Muscle layer of duodenum (tissue), 2 donors: ENCODE measurements at regions not wholly inside any gene's neighbourhood (a gene's known extent, or its start where the extent isn't known, plus 50 kb on each side); places are given as distances from the start of the nearest gene placed in this dataset.

Experiments used
- H3K27ac ChIP-seq: one replicate; pipeline ENCODE4 v1.7.0; 2013; ENCODE audit warnings: mild to moderate bottlenecking, low read length
- H3K27me3 ChIP-seq: one replicate; pipeline ENCODE4 v1.7.0; 2013; ENCODE audit warnings: low read depth, mild to moderate bottlenecking, control low read depth, low read length
- H3K36me3 ChIP-seq, 2 donors: one replicate each; pipeline ENCODE4 v1.7.0; 2013; ENCODE audit warnings: low read length in 2 of 2, control low read depth in 1 of 2, mild to moderate bottlenecking in 1 of 2; ENCODE audit not compliant: insufficient read depth in 2 of 2, control insufficient read depth in 1 of 2
- H3K4me1 ChIP-seq, 2 donors: one replicate each; pipeline ENCODE4 v1.7.0; 2013; ENCODE audit warnings: low read length in 2 of 2, mild to moderate bottlenecking in 2 of 2, control low read depth in 1 of 2, moderate library complexity in 1 of 2; ENCODE audit not compliant: insufficient read depth in 2 of 2, control insufficient read depth in 1 of 2
- H3K4me3 ChIP-seq, 2 donors: one replicate each; pipeline ENCODE4 v1.7.0; 2013; ENCODE audit warnings: low read length in 2 of 2, low read depth in 1 of 2, mild to moderate bottlenecking in 1 of 2
- H3K9me3 ChIP-seq, 2 donors: one replicate each; pipeline ENCODE4 v1.7.0; 2013; ENCODE audit warnings: low read length in 2 of 2, control low read depth in 1 of 2, mild to moderate bottlenecking in 1 of 2; ENCODE audit not compliant: control insufficient read depth in 1 of 2
- donor health status: healthy.

GRCh38 chr4:181051931-181052330 lies 1191.3 kb upstream of the TENM3 start:
- Histone ChIP-seq H3K4me1 (no peaks in the 10 kb centered on the region), H3K27me3 (no peaks in the 10 kb centered on the region), H3K9me3 (no peaks in the 10 kb centered on the region), H3K36me3 (no peaks in the 10 kb centered on the region), H3K27ac (no peak overlapping the region), H3K4me3 (no peak overlapping the region)

GRCh38 chr4:181061787-181062186 lies 1181.4 kb upstream of the TENM3 start:
- Histone ChIP-seq H3K27ac (no peak overlapping the region), H3K36me3 (no peaks in the 10 kb centered on the region), H3K4me3 (no peak overlapping the region), H3K4me1 (no peaks in the 10 kb centered on the region), H3K27me3 (no peaks in the 10 kb centered on the region), H3K9me3 (no peaks in the 10 kb centered on the region)

- no peak overlapping the region for H3K4me3 ChIP-seq
- no peaks in the 10 kb centered on the region for H3K9me3 ChIP-seq
- H3K36me3 ChIP-seq = no peaks in the 10 kb centered on the region
- no peaks in the 10 kb centered on the region for H3K4me1 ChIP-seq
- no peak overlapping the region for H3K27ac ChIP-seq
- H3K27me3 ChIP-seq = no peaks in the 10 kb centered on the region
Observed at GRCh38 chr4:181063212-181063611, 1180.0 kb upstream of the TENM3 start.

GRCh38 chr4:181077341-181077740 lies 1165.9 kb upstream of the TENM3 start:
- H3K4me3 ChIP-seq = no peak overlapping the region
- no peak overlapping the region for H3K27ac ChIP-seq
- H3K9me3 ChIP-seq = peaks cover 0 to 9% of the 10 kb centered on the region in 2 donors
- no peaks in the 10 kb centered on the region for H3K4me1 ChIP-seq
- no peaks in the 10 kb centered on the region for H3K36me3 ChIP-seq
- no peaks in the 10 kb centered on the region for H3K27me3 ChIP-seq

- Histone ChIP-seq H3K27ac (no peak overlapping the region), H3K27me3 (no peaks in the 10 kb centered on the region), H3K9me3 (peaks cover 0 to 9% of the 10 kb centered on the region in 2 donors), H3K4me1 (no peaks in the 10 kb centered on the region), H3K4me3 (no peak overlapping the region), H3K36me3 (no peaks in the 10 kb centered on the region)
Observed at GRCh38 chr4:181078196-181078595, 1165.0 kb upstream of the TENM3 start.

GRCh38 chr4:181083757-181084361 lies 1159.3 kb upstream of the TENM3 start:
- Histone ChIP-seq H3K4me1 (no peaks in the 10 kb centered on the region), H3K27me3 (no peaks in the 10 kb centered on the region), H3K4me3 (no peak overlapping the region), H3K9me3 (peaks cover 0 to under 1% of the 10 kb centered on the region in 2 donors), H3K27ac (no peak overlapping the region), H3K36me3 (no peaks in the 10 kb centered on the region)

GRCh38 chr4:181085557-181085956 lies 1157.6 kb upstream of the TENM3 start:
- no peak overlapping the region for H3K27ac ChIP-seq
- no peaks in the 10 kb centered on the region for H3K36me3 ChIP-seq
- no peak overlapping the region for H3K4me3 ChIP-seq
- no peaks in the 10 kb centered on the region for H3K4me1 ChIP-seq
- H3K9me3 ChIP-seq = peaks cover 0 to 2% of the 10 kb centered on the region in 2 donors
- H3K27me3 ChIP-seq = no peaks in the 10 kb centered on the region

- Histone ChIP-seq H3K4me3 (no peak overlapping the region), H3K9me3 (no peaks in the 10 kb centered on the region), H3K27me3 (no peaks in the 10 kb centered on the region), H3K36me3 (no peaks in the 10 kb centered on the region), H3K4me1 (no peaks in the 10 kb centered on the region), H3K27ac (no peak overlapping the region)
Observed at GRCh38 chr4:181105487-181105886, 1137.7 kb upstream of the TENM3 start.

GRCh38 chr4:181106398-181106797 lies 1136.8 kb upstream of the TENM3 start:
- Histone ChIP-seq H3K9me3 (no peaks in the 10 kb centered on the region), H3K27me3 (no peaks in the 10 kb centered on the region), H3K36me3 (no peaks in the 10 kb centered on the region), H3K4me3 (no peak overlapping the region), H3K27ac (no peak overlapping the region), H3K4me1 (no peaks in the 10 kb centered on the region)

GRCh38 chr4:181108237-181108636 lies 1135.0 kb upstream of the TENM3 start:
- Histone ChIP-seq H3K27ac (no peak overlapping the region), H3K9me3 (no peaks in the 10 kb centered on the region), H3K27me3 (no peaks in the 10 kb centered on the region), H3K4me1 (no peaks in the 10 kb centered on the region), H3K4me3 (no peak overlapping the region), H3K36me3 (no peaks in the 10 kb centered on the region)

- no peaks in the 10 kb centered on the region for H3K9me3 ChIP-seq
Observed at GRCh38 chr4:181119186-181119585, 1124.0 kb upstream of the TENM3 start.

GRCh38 chr4:181121733-181122132 lies 1121.5 kb upstream of the TENM3 start:
- H3K27ac ChIP-seq = no peak overlapping the region
- no peaks in the 10 kb centered on the region for H3K36me3 ChIP-seq
- H3K27me3 ChIP-seq = no peaks in the 10 kb centered on the region

More at GRCh38 chr4:181119186-181119585, 1124.0 kb upstream of the TENM3 start:
- Histone ChIP-seq H3K4me1 (no peaks in the 10 kb centered on the region), H3K27ac (no peak overlapping the region), H3K27me3 (no peaks in the 10 kb centered on the region), H3K4me3 (no peak overlapping the region), H3K36me3 (no peaks in the 10 kb centered on the region)

More at GRCh38 chr4:181121733-181122132, 1121.5 kb upstream of the TENM3 start:
- Histone ChIP-seq H3K9me3 (no peaks in the 10 kb centered on the region), H3K4me3 (no peak overlapping the region), H3K4me1 (no peaks in the 10 kb centered on the region)
